NT2/D1 (cell line): ENCODE measurements at regions not wholly inside any gene's neighbourhood (a gene's known extent, or its start where the extent isn't known, plus 50 kb on each side); places are given as distances from the start of the nearest gene placed in this dataset.

ENCODE experiments used
- SUZ12 ChIP-seq: IDR thresholded peaks from 2 replicates; pipeline ENCODE4 v1.6.1; 2011; ENCODE audit not compliant: insufficient read length, insufficient read depth; ENCODE audit errors: extremely low read depth
- YY1 ChIP-seq: IDR thresholded peaks from 2 replicates; pipeline ENCODE4 v1.6.1; 2011; ENCODE audit not compliant: insufficient read length, insufficient read depth
- ZNF274 ChIP-seq: IDR thresholded peaks from 2 replicates; pipeline ENCODE4 v1.6.1; 2011; ENCODE audit warnings: mild to moderate bottlenecking, low read depth, low read length

- no peak for TF ChIP-seq SUZ12
- TF ChIP-seq YY1, result no peak
- no peak for TF ChIP-seq ZNF274
Observed at GRCh38 chr16:86444261-86444660, 66.1 kb upstream of the FOXF1 start.
